ENCODE measurements at regions not wholly inside any gene's neighbourhood (a gene's known extent, or its start where the extent isn't known, plus 50 kb on each side); places are given as distances from the start of the nearest gene placed in this dataset.

- TF ChIP-seq POLR2A (IDR thresholded peaks at IDR 0.05) = no peak
- TF ChIP-seq, protein P1, sequence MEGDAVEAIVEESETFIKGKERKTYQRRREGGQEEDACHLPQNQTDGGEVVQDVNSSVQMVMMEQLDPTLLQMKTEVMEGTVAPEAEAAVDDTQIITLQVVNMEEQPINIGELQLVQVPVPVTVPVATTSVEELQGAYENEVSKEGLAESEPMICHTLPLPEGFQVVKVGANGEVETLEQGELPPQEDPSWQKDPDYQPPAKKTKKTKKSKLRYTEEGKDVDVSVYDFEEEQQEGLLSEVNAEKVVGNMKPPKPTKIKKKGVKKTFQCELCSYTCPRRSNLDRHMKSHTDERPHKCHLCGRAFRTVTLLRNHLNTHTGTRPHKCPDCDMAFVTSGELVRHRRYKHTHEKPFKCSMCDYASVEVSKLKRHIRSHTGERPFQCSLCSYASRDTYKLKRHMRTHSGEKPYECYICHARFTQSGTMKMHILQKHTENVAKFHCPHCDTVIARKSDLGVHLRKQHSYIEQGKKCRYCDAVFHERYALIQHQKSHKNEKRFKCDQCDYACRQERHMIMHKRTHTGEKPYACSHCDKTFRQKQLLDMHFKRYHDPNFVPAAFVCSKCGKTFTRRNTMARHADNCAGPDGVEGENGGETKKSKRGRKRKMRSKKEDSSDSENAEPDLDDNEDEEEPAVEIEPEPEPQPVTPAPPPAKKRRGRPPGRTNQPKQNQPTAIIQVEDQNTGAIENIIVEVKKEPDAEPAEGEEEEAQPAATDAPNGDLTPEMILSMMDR (IDR thresholded peaks at IDR 0.05) = no peak
- TF ChIP-seq EP300 (IDR thresholded peaks at IDR 0.05) = no peak
These were observed 76.1 kb downstream of the SCG2 start for GRCh38 chr2:223526106-223526505.
